IMR-90 (cell line): ENCODE measurements at regions not wholly inside any gene's neighbourhood (a gene's known extent, or its start where the extent isn't known, plus 50 kb on each side); places are given as distances from the start of the nearest gene placed in this dataset.

ENCODE experiments used
- ATAC-seq: fragments of 200-7000 bp; cut with Tn5 transposase; 2 replicates; pipeline ENCODE4 v1.9.1; 2020; ENCODE audit warnings: low read depth, mild to moderate bottlenecking, moderate library complexity
- BruUV-seq: library from RNA; stranded (reverse); fragments of 400-500 nt; replicated peaks from 2 replicates; lab custom pipeline; 2021; lab: Mats Ljungman, UMichigan
- CTCF ChIA-PET: fragments of 300-600 bp; formaldehyde crosslinking; extraction: SDS; loops from one replicate; lab custom pipeline; 2021; ENCODE audit warnings: antibody characterized with exemption; lab: Yijun Ruan, JAX
- POLR2A ChIA-PET: fragments of 300-600 bp; sonication (Branson Sonifier 250); formaldehyde crosslinking; loops from one replicate; lab custom pipeline; 2022; ENCODE audit warnings: antibody characterized with exemption; ENCODE audit not compliant: unreplicated experiment; lab: Charles Lee
- DNase-seq: peaks from one replicate; pipeline ENCODE4 v3.0.0; 2013
- H2AFZ ChIP-seq: replicated peaks from 2 replicates; pipeline ENCODE3; 2013; ENCODE audit warnings: low read length, mild to moderate bottlenecking; ENCODE audit not compliant: poor library complexity
- H2AK5ac ChIP-seq: 2 replicates; pipeline ENCODE4 v1.6.1; 2013; ENCODE audit warnings: low read depth, low read length, inconsistent platforms
- H2AK9ac ChIP-seq: replicated peaks from 2 replicates; pipeline ENCODE3; 2013; ENCODE audit warnings: mild to moderate bottlenecking, low read depth, low read length, moderate library complexity; ENCODE audit not compliant: poor library complexity
- H2BK120ac ChIP-seq: 2 replicates; pipeline ENCODE4 v1.6.1; 2013; ENCODE audit warnings: low read depth, low read length, inconsistent platforms
- H2BK15ac ChIP-seq: 3 replicates; pipeline ENCODE4 v1.6.1; 2013; ENCODE audit warnings: low read depth, low read length, inconsistent platforms
- H2BK20ac ChIP-seq: 2 replicates; pipeline ENCODE4 v1.6.1; 2013; ENCODE audit warnings: low read depth, mild to moderate bottlenecking, inconsistent platforms, low read length, moderate library complexity
- H2BK5ac ChIP-seq: 2 replicates; pipeline ENCODE4 v1.6.1; 2013; ENCODE audit warnings: mild to moderate bottlenecking, low read depth, low read length, inconsistent platforms; ENCODE audit not compliant: poor library complexity, severe bottlenecking
- H3K14ac ChIP-seq: replicated peaks from 2 replicates; pipeline ENCODE4 v1.6.1; 2013; ENCODE audit warnings: low read depth, low read length, inconsistent platforms
- H3K18ac ChIP-seq: 2 replicates; pipeline ENCODE4 v1.6.1; 2013; ENCODE audit warnings: low read depth, low read length, control low read depth
- H3K23ac ChIP-seq: 2 replicates; pipeline ENCODE4 v1.6.1; 2013; ENCODE audit warnings: low read depth, low read length, inconsistent platforms
- H3K27ac ChIP-seq: 2 replicates; pipeline ENCODE4 v1.5.1; 2013; ENCODE audit warnings: mild to moderate bottlenecking, control low read depth, low read length; ENCODE audit not compliant: insufficient read depth
- H3K27me3 ChIP-seq: 2 replicates; pipeline ENCODE4 v1.6.1; 2013; ENCODE audit warnings: low read length; ENCODE audit not compliant: control insufficient read depth, insufficient read depth
- H3K36me3 ChIP-seq: 2 replicates; pipeline ENCODE4 v1.6.1; 2013; ENCODE audit warnings: low read length, mixed read lengths; ENCODE audit not compliant: control insufficient read depth, insufficient read depth
- H3K4ac ChIP-seq: 2 replicates; pipeline ENCODE4 v1.6.1; 2013; ENCODE audit warnings: low read depth, low read length, inconsistent platforms
- H3K4me1 ChIP-seq: 2 replicates; pipeline ENCODE4 v1.6.1; 2013; ENCODE audit warnings: low read length, mixed read lengths; ENCODE audit not compliant: control insufficient read depth, insufficient read depth
- H3K4me2 ChIP-seq: 2 replicates; pipeline ENCODE4 v1.6.1; 2013; ENCODE audit warnings: low read depth, mild to moderate bottlenecking, control low read depth, low read length, moderate library complexity
- H3K4me3 ChIP-seq: 2 replicates; pipeline ENCODE4 v1.5.1; 2013; ENCODE audit warnings: low read depth, mild to moderate bottlenecking, control low read depth, low read length, moderate library complexity; ENCODE audit not compliant: insufficient read depth
- H3K56ac ChIP-seq: 2 replicates; pipeline ENCODE4 v1.6.1; 2013; ENCODE audit warnings: low read length, inconsistent platforms; ENCODE audit not compliant: insufficient read depth; ENCODE audit errors: extremely low read depth
- H3K79me1 ChIP-seq, 2 experiments: 2 replicates each; pipeline ENCODE4 v1.6.1; 2013; ENCODE audit warnings: low read length in 2 of 2, inconsistent platforms in 1 of 2, low read depth in 1 of 2
- H3K9ac ChIP-seq: 2 replicates; pipeline ENCODE4 v1.6.1; 2013; ENCODE audit warnings: low read depth, low read length, control low read depth
- H3K9me1 ChIP-seq: 2 replicates; pipeline ENCODE4 v1.6.1; 2013; ENCODE audit warnings: low read length, inconsistent platforms; ENCODE audit not compliant: insufficient read depth
- H3K9me3 ChIP-seq: 2 replicates; pipeline ENCODE4 v1.6.1; 2013; ENCODE audit warnings: low read length; ENCODE audit not compliant: control insufficient read depth, insufficient read depth
- H4K20me1 ChIP-seq: 2 replicates; pipeline ENCODE4 v1.6.1; 2013; ENCODE audit warnings: low read length, inconsistent platforms; ENCODE audit not compliant: insufficient read depth
- H4K5ac ChIP-seq: 2 replicates; pipeline ENCODE4 v1.6.1; 2013; ENCODE audit warnings: mild to moderate bottlenecking, low read depth, low read length, control low read depth
- H4K8ac ChIP-seq, 2 experiments: 2 replicates each; pipeline ENCODE4 v1.6.1; 2013; ENCODE audit warnings: low read depth in 2 of 2, low read length in 2 of 2, control low read depth in 1 of 2, inconsistent platforms in 1 of 2
- H4K91ac ChIP-seq: 2 replicates; pipeline ENCODE4 v1.6.1; 2013; ENCODE audit warnings: low read depth, low read length, inconsistent platforms; ENCODE audit not compliant: insufficient read depth
- BHLHE40 ChIP-seq: fragments of 150-350 bp; IDR thresholded peaks from 2 replicates; pipeline ENCODE4 v1.6.1; 2016; ENCODE audit warnings: mild to moderate bottlenecking, low read depth, low read length
- CEBPB ChIP-seq: IDR thresholded peaks from 2 replicates; pipeline ENCODE4 v1.6.1; 2012; ENCODE audit warnings: low read depth, low read length, improper control_type of control experiment
- CHD1 ChIP-seq: IDR thresholded peaks from 2 replicates; pipeline ENCODE4 v1.6.1; 2012; ENCODE audit warnings: low read depth, low read length, improper control_type of control experiment
- CTCF ChIP-seq: conservative IDR thresholded peaks from 2 replicates; pipeline ENCODE4 v1.5.1; 2012; ENCODE audit warnings: mild to moderate bottlenecking, low read depth, low read length, improper control_type of control experiment
- ELK1 ChIP-seq: fragments of 150-350 bp; IDR thresholded peaks from 2 replicates; pipeline ENCODE4 v1.6.1; 2016; ENCODE audit warnings: low read depth, mild to moderate bottlenecking, low read length, moderate library complexity, borderline replicate concordance
- FOS ChIP-seq: fragments of 150-350 bp; IDR thresholded peaks from 2 replicates; pipeline ENCODE4 v1.6.1; 2016; ENCODE audit warnings: low read depth, low read length
- MAFK ChIP-seq: IDR thresholded peaks from 2 replicates; pipeline ENCODE4 v1.6.1; 2012; ENCODE audit warnings: low read depth, low read length, improper control_type of control experiment
- MAZ ChIP-seq: IDR thresholded peaks from 2 replicates; pipeline ENCODE4 v1.6.1; 2012; ENCODE audit warnings: low read depth, mild to moderate bottlenecking, low read length, improper control_type of control experiment, moderate library complexity, borderline replicate concordance
- MXI1 ChIP-seq: IDR thresholded peaks from 2 replicates; pipeline ENCODE4 v1.6.1; 2012; ENCODE audit warnings: low read depth, mild to moderate bottlenecking, low read length, moderate library complexity, borderline replicate concordance
- NFE2L2 ChIP-seq: fragments of 150-350 bp; IDR thresholded peaks from 2 replicates; pipeline ENCODE4 v1.6.1; 2016; ENCODE audit warnings: low read depth, mild to moderate bottlenecking, low read length
- POLR2A ChIP-seq: IDR thresholded peaks from 2 replicates; pipeline ENCODE4 v1.6.1; 2012; ENCODE audit warnings: mild to moderate bottlenecking, low read depth, low read length
- RAD21 ChIP-seq: IDR thresholded peaks from 2 replicates; pipeline ENCODE4 v1.6.1; 2012; ENCODE audit warnings: low read length, improper control_type of control experiment
- RCOR1 ChIP-seq: IDR thresholded peaks from 2 replicates; pipeline ENCODE4 v1.6.1; 2012; ENCODE audit warnings: mild to moderate bottlenecking, low read length, improper control_type of control experiment; ENCODE audit not compliant: insufficient replicate concordance
- RFX5 ChIP-seq: IDR thresholded peaks from 2 replicates; pipeline ENCODE4 v1.8.0; 2012; ENCODE audit warnings: low read depth, mild to moderate bottlenecking, low read length, moderate library complexity
- SMC3 ChIP-seq: fragments of 150-350 bp; IDR thresholded peaks from 2 replicates; pipeline ENCODE4 v1.6.1; 2016; ENCODE audit warnings: low read depth, mild to moderate bottlenecking, antibody characterized with exemption, low read length, moderate library complexity
- USF2 ChIP-seq: fragments of 150-350 bp; IDR thresholded peaks from 2 replicates; pipeline ENCODE4 v1.6.1; 2017; ENCODE audit warnings: mild to moderate bottlenecking, antibody characterized with exemption, low read length, low read depth
- WGBS, 2 experiments: methylation state at CpG; one replicate each; pipeline versions ENCODE4 v1.1.5 to v1.1.7; 2013; ENCODE audit warnings: missing lambda C conversion rate in 2 of 2; ENCODE audit not compliant: insufficient read length in 1 of 2; ENCODE audit errors: extremely low coverage in 2 of 2; 5-methylcytosine and 5-hydroxymethylcytosine counted together
- dilution Hi-C: fragments of 300-500 bp; cut with HindIII; formaldehyde crosslinking; loops from one replicate; pipeline ENCODE4 v1.14.3; 2018; ENCODE audit warnings: low sequenced_read_pairs; ENCODE audit not compliant: unreplicated experiment
- in situ Hi-C: fragments of 300-500 bp; cut with MboI; formaldehyde crosslinking; loops from 3 replicates; pipeline ENCODE4 v1.14.3; 2019; ENCODE audit warnings: low sequenced_read_pairs, inconsistent platforms, mixed read lengths
- intact Hi-C: fragments of 100-400 bp; cut with micrococcal nuclease; formaldehyde crosslinking; loops from 2 replicates; pipeline ENCODE4 v1.10.0; 2022

GRCh38 chr17:73782641-73783381 is 138.6 kb upstream of the SDK2 start:
- H3K23ac ChIP-seq = no peak overlapping the region
- no peak overlapping the region for H2BK20ac ChIP-seq
- no peak overlapping the region for H2AK5ac ChIP-seq
- H4K8ac ChIP-seq = no peak overlapping the region
- intact Hi-C loops (no loop called here), dilution Hi-C loops (no loop called here), in situ Hi-C loops (no loop called here)
- ChIA-PET CTCF (no interaction called here), POLR2A (no interaction called here)
- H3K27ac ChIP-seq = no peak overlapping the region
- no peak overlapping the region for H2AFZ ChIP-seq
- no peak for DNase-seq
- BruUV-seq = no TSS peak
- H2BK5ac ChIP-seq = no peak overlapping the region
- H4K91ac ChIP-seq = no peak overlapping the region
- no peak overlapping the region for H3K14ac ChIP-seq
- peaks cover 20% of the 10 kb centered on the region for H3K9me3 ChIP-seq
- H2BK15ac ChIP-seq = no peak overlapping the region
- H3K4me2 ChIP-seq = no peak overlapping the region
- no peaks in the 10 kb centered on the region for H3K79me1 ChIP-seq
- TF ChIP-seq RFX5 = no peak
- no peak for TF ChIP-seq SMC3
- TF ChIP-seq MXI1 = no peak
- no peak for TF ChIP-seq CHD1
- TF ChIP-seq FOS = no peak
- TF ChIP-seq ELK1 = no peak
- TF ChIP-seq MAZ = no peak
- TF ChIP-seq CTCF = no peak
- no peak for TF ChIP-seq CEBPB
- no peak for TF ChIP-seq NFE2L2
- TF ChIP-seq USF2 = no peak
- TF ChIP-seq RCOR1 = no peak
- TF ChIP-seq BHLHE40 = no peak
- TF ChIP-seq RAD21 = no peak
- no peak for TF ChIP-seq POLR2A
- no peak for TF ChIP-seq MAFK
- WGBS, 2 experiments = 60% methylated on average over 8 of the region's 11 CpGs; no CpG with 5 or more reads in 1 of the 2 experiments
- no peak overlapping the region for H3K56ac ChIP-seq
- H4K20me1 ChIP-seq = no peaks in the 10 kb centered on the region
- no peak overlapping the region for H2BK120ac ChIP-seq
- no peak overlapping the region for H3K4me3 ChIP-seq
- no peak overlapping the region for H4K5ac ChIP-seq
- no peaks in the 10 kb centered on the region for H3K36me3 ChIP-seq
- no peak overlapping the region for H3K18ac ChIP-seq
- no peak overlapping the region for H2AK9ac ChIP-seq
- H3K9me1 ChIP-seq = no peaks in the 10 kb centered on the region
- no peaks in the 10 kb centered on the region for H3K27me3 ChIP-seq
- no peak for ATAC-seq
- H3K9ac ChIP-seq = no peak overlapping the region
- H3K4me1 ChIP-seq = no peaks in the 10 kb centered on the region
- no peak overlapping the region for H3K4ac ChIP-seq
